ENCODE measurements at regions not wholly inside any gene's neighbourhood (a gene's known extent, or its start where the extent isn't known, plus 50 kb on each side); places are given as distances from the start of the nearest gene placed in this dataset.

- TF ChIP-seq POLR2A (IDR thresholded peaks at IDR 0.05) (no peak), CTCF (IDR thresholded peaks at IDR 0.05) (no peak)
Measured at GRCh38 chrX:4936315-4936714, 1222.9 kb upstream of the PRKX start.

All from lower leg skin (tissue), 3 donors.